H1 (cell line): ENCODE measurements at regions not wholly inside any gene's neighbourhood (a gene's known extent, or its start where the extent isn't known, plus 50 kb on each side); places are given as distances from the start of the nearest gene placed in this dataset.

ENCODE experiments used
- CTCF ChIA-PET: fragments of 300-600 bp; sonication (Branson Sonifier 250); formaldehyde crosslinking; loops from one replicate; lab custom pipeline; 2021; ENCODE audit not compliant: partially characterized antibody; lab: Charles Lee
- POLR2A ChIA-PET: fragments of 300-600 bp; sonication (Branson Sonifier 250); formaldehyde crosslinking; loops from one replicate; lab custom pipeline; 2021; ENCODE audit warnings: inconsistent platforms; ENCODE audit not compliant: partially characterized antibody; lab: Charles Lee
- DNase-seq, 2 experiments: peaks; one replicate each; pipeline versions ENCODE4 v3.0.0 to v3.0.0-alpha.2; 2010 to 2022; ENCODE audit warnings: low spot score in 2 of 2, low read depth in 1 of 2, mixed read lengths in 1 of 2
- FAIRE-seq: peaks from 2 replicates; lab custom pipeline; 2011; peaks lifted over from hg19 to GRCh38; lab: Jason Lieb, UNC
- H2AFZ ChIP-seq: 2 replicates; pipeline ENCODE4 v1.8.1; 2012; ENCODE audit warnings: low read length, inconsistent platforms
- H2AK5ac ChIP-seq: 2 replicates; pipeline ENCODE4 v1.6.1; 2013; ENCODE audit warnings: low read depth, low read length
- H2BK120ac ChIP-seq: replicated peaks from 2 replicates; pipeline ENCODE3; 2013; ENCODE audit warnings: low read depth, low read length, inconsistent platforms
- H2BK12ac ChIP-seq: 2 replicates; pipeline ENCODE4 v1.6.1; 2013; ENCODE audit warnings: low read depth, low read length
- H2BK15ac ChIP-seq: 2 replicates; pipeline ENCODE4 v1.6.1; 2013; ENCODE audit warnings: low read length
- H2BK20ac ChIP-seq: 2 replicates; pipeline ENCODE4 v1.6.1; 2013; ENCODE audit warnings: low read length
- H2BK5ac ChIP-seq: 2 replicates; pipeline ENCODE4 v1.6.1; 2013; ENCODE audit warnings: low read depth, low read length
- H3K14ac ChIP-seq: 2 replicates; pipeline ENCODE4 v1.6.1; 2013; ENCODE audit warnings: inconsistent platforms; ENCODE audit not compliant: insufficient read length
- H3K18ac ChIP-seq: 2 replicates; pipeline ENCODE4 v1.6.1; 2013; ENCODE audit warnings: low read length; ENCODE audit errors: extremely low read depth
- H3K23ac ChIP-seq: 2 replicates; pipeline ENCODE4 v1.6.1; 2013; ENCODE audit warnings: inconsistent platforms; ENCODE audit not compliant: insufficient read length
- H3K23me2 ChIP-seq: 2 replicates; pipeline ENCODE4 v1.6.1; 2013; ENCODE audit warnings: low read depth, low read length
- H3K27ac ChIP-seq: 2 replicates; pipeline ENCODE4 v1.6.1; 2011; ENCODE audit warnings: low read depth, low read length, inconsistent platforms
- H3K27me3 ChIP-seq, 4 experiments: replicated peaks in 1 of 4; 1 replicate in 1 of 4; 2 replicates in 3 of 4; pipeline versions ENCODE4 v1.6.1 to v1.8.1; 2011 to 2013; ENCODE audit warnings: low read length in 3 of 4, mild to moderate bottlenecking in 3 of 4, inconsistent platforms in 2 of 4, mixed read lengths in 2 of 4, moderate library complexity in 1 of 4; ENCODE audit not compliant: control insufficient read depth in 3 of 4, insufficient read depth in 3 of 4; ENCODE audit errors: extremely low read depth in 1 of 4
- H3K36me3 ChIP-seq, 4 experiments: 2 replicates each; pipeline versions ENCODE4 v1.6.1 to v1.8.1; 2011 to 2013; ENCODE audit warnings: mild to moderate bottlenecking in 4 of 4, low read length in 3 of 4, moderate library complexity in 2 of 4, control low read depth in 1 of 4, inconsistent platforms in 1 of 4; ENCODE audit not compliant: insufficient read depth in 4 of 4, control insufficient read depth in 2 of 4
- H3K4ac ChIP-seq: replicated peaks from 2 replicates; pipeline ENCODE3; 2013; ENCODE audit warnings: low read length, low read depth, mixed read lengths, inconsistent platforms; ENCODE audit not compliant: insufficient read length
- H3K4me1 ChIP-seq, 4 experiments: replicated peaks in 1 of 4; 1 replicate in 1 of 4; 2 replicates in 3 of 4; pipeline versions ENCODE4 v1.6.1 to v1.8.1; 2011 to 2013; ENCODE audit warnings: low read length in 3 of 4, inconsistent platforms in 2 of 4, mixed read lengths in 1 of 4; ENCODE audit not compliant: insufficient read depth in 4 of 4, control insufficient read depth in 3 of 4
- H3K4me2 ChIP-seq, 2 experiments: 2 replicates each; pipeline versions ENCODE4 v1.6.1 to v1.8.1; 2011 to 2013; ENCODE audit warnings: low read depth in 2 of 2, low read length in 2 of 2, control low read depth in 1 of 2, inconsistent platforms in 1 of 2, mild to moderate bottlenecking in 1 of 2; ENCODE audit not compliant: insufficient read depth in 1 of 2
- H3K4me3 ChIP-seq, 4 experiments: fragments of 200-600, 300-600 bp in 1 of 4; sonication (generic), shearing (Covaris generic), sonication (Bioruptor Twin) in 1 of 4; 2 replicates each; pipeline versions ENCODE4 v1.5.1 to v1.8.1; 2011 to 2016; ENCODE audit warnings: low read length in 4 of 4, low read depth in 3 of 4, control low read depth in 2 of 4, inconsistent platforms in 2 of 4, mild to moderate bottlenecking in 2 of 4, mixed read lengths in 1 of 4, moderate library complexity in 1 of 4; ENCODE audit not compliant: insufficient read depth in 2 of 4; ENCODE audit errors: extremely low read depth in 1 of 4
- H3K56ac ChIP-seq: replicated peaks from 2 replicates; pipeline ENCODE3; 2013; ENCODE audit warnings: low read depth, mild to moderate bottlenecking, mixed read lengths, low read length, inconsistent platforms; ENCODE audit not compliant: insufficient read length
- H3K79me1 ChIP-seq: 2 replicates; pipeline ENCODE4 v1.6.1; 2013; ENCODE audit warnings: low read depth, low read length, control low read depth
- H3K79me2 ChIP-seq, 2 experiments: 2 replicates each; pipeline versions ENCODE4 v1.6.1 to v1.8.1; 2012 to 2013; ENCODE audit warnings: low read length in 2 of 2, mild to moderate bottlenecking in 2 of 2, inconsistent platforms in 1 of 2; ENCODE audit not compliant: insufficient read depth in 2 of 2, control insufficient read depth in 1 of 2
- H3K9ac ChIP-seq, 4 experiments: replicated peaks in 1 of 4; 1 replicate in 1 of 4; 2 replicates in 3 of 4; pipeline versions ENCODE4 v1.6.1 to v1.8.1; 2011 to 2013; ENCODE audit warnings: low read depth in 3 of 4, low read length in 3 of 4, control low read depth in 2 of 4, mild to moderate bottlenecking in 2 of 4, moderate library complexity in 2 of 4, inconsistent platforms in 1 of 4; ENCODE audit errors: extremely low read depth in 1 of 4
- H3K9me3 ChIP-seq, 2 experiments: 2 replicates each; pipeline versions ENCODE4 v1.6.1 to v1.8.1; 2012 to 2013; ENCODE audit warnings: mild to moderate bottlenecking in 2 of 2, moderate library complexity in 2 of 2, control low read depth in 1 of 2, inconsistent platforms in 1 of 2, low read depth in 1 of 2, low read length in 1 of 2, mixed read lengths in 1 of 2; ENCODE audit not compliant: insufficient read depth in 2 of 2
- H4K20me1 ChIP-seq, 2 experiments: replicated peaks in 1 of 2; 2 replicates each; pipeline versions ENCODE3 to v1.8.1; 2011 to 2013; ENCODE audit warnings: inconsistent platforms in 2 of 2, low read length in 2 of 2, mild to moderate bottlenecking in 1 of 2; ENCODE audit not compliant: insufficient read depth in 2 of 2, control insufficient read depth in 1 of 2
- H4K5ac ChIP-seq: 2 replicates; pipeline ENCODE4 v1.6.1; 2013; ENCODE audit warnings: low read length, low read depth, mixed read lengths, inconsistent platforms; ENCODE audit not compliant: insufficient read length
- H4K8ac ChIP-seq: 2 replicates; pipeline ENCODE4 v1.8.0; 2013; ENCODE audit warnings: mild to moderate bottlenecking, moderate library complexity, low read length, inconsistent platforms; ENCODE audit not compliant: insufficient read depth; ENCODE audit errors: extremely low read depth
- H4K91ac ChIP-seq: replicated peaks from 2 replicates; pipeline ENCODE3; 2013; ENCODE audit warnings: low read length, mixed read lengths, inconsistent platforms; ENCODE audit not compliant: insufficient read length
- BACH1 ChIP-seq: IDR thresholded peaks from 2 replicates; pipeline ENCODE4 v1.6.1; 2012; ENCODE audit warnings: low read length, improper control_type of control experiment
- FOSL1 ChIP-seq: IDR thresholded peaks from 2 replicates; pipeline ENCODE4 v1.6.1; 2011; ENCODE audit warnings: mild to moderate bottlenecking, low read depth, low read length, moderate library complexity; ENCODE audit not compliant: insufficient read depth
- GTF2F1 ChIP-seq: IDR thresholded peaks from 2 replicates; pipeline ENCODE4 v1.6.1; 2012; ENCODE audit warnings: low read depth, low read length, improper control_type of control experiment, borderline replicate concordance
- JUND ChIP-seq: IDR thresholded peaks from 2 replicates; pipeline ENCODE4 v1.6.1; 2011; ENCODE audit warnings: mild to moderate bottlenecking, improper control_type of control experiment, low read length
- MAFK ChIP-seq: IDR thresholded peaks from 2 replicates; pipeline ENCODE4 v1.6.1; 2012; ENCODE audit warnings: low read depth, mild to moderate bottlenecking, improper control_type of control experiment, low read length
- MAX ChIP-seq: IDR thresholded peaks from 2 replicates; pipeline ENCODE4 v1.6.1; 2012; ENCODE audit warnings: inconsistent platforms
- RFX5 ChIP-seq: IDR thresholded peaks from 2 replicates; pipeline ENCODE4 v1.6.1; 2011; ENCODE audit warnings: low read depth, low read length, improper control_type of control experiment, borderline replicate concordance
- RXRA ChIP-seq: IDR thresholded peaks from 2 replicates; pipeline ENCODE4 v1.6.1; 2011; ENCODE audit warnings: low read depth, mild to moderate bottlenecking, low read length, moderate library complexity; ENCODE audit not compliant: insufficient read depth
- TAF1 ChIP-seq: IDR thresholded peaks from 2 replicates; pipeline ENCODE4 v1.6.1; 2011; ENCODE audit warnings: mild to moderate bottlenecking, low read depth, low read length
- WGBS, 2 experiments: shearing (Covaris generic) in 1 of 2; methylation state at CpG; one replicate each; pipeline versions ENCODE4 v1.1.6 to v1.1.7; 2013 to 2015; ENCODE audit warnings: low lambda C conversion rate in 2 of 2, mixed read lengths in 2 of 2, inconsistent platforms in 1 of 2, low coverage in 1 of 2, missing lambda C conversion rate in 1 of 2; ENCODE audit not compliant: insufficient replicate concordance in 2 of 2, insufficient coverage in 1 of 2, insufficient read length in 1 of 2; ENCODE audit errors: extremely low coverage in 1 of 2, missing lambda C conversion rate in 1 of 2; 5-methylcytosine and 5-hydroxymethylcytosine counted together

- Histone ChIP-seq H3K4me3 (no peak overlapping the region), H4K5ac (no peak overlapping the region), H4K20me1 (no peaks in the 10 kb centered on the region), H3K4me1 (no peaks in the 10 kb centered on the region), H2AK5ac (no peak overlapping the region), H3K14ac (no peak overlapping the region), H4K8ac (no peak overlapping the region), H3K23me2 (no peaks in the 10 kb centered on the region), H2BK20ac (no peak overlapping the region), H2BK12ac (no peak overlapping the region), H3K36me3 (no peaks in the 10 kb centered on the region), H4K91ac (no peak overlapping the region), H3K56ac (no peak overlapping the region), H2BK5ac (no peak overlapping the region), H3K23ac (no peak overlapping the region), H3K18ac (no peak overlapping the region), H2AFZ (no peak overlapping the region), H3K9ac (no peak overlapping the region), H3K27ac (no peak overlapping the region), H3K79me2 (no peaks in the 10 kb centered on the region), H3K79me1 (no peaks in the 10 kb centered on the region), H3K4me2 (no peak overlapping the region), H2BK120ac (no peak overlapping the region), H3K27me3 (no peaks in the 10 kb centered on the region), H2BK15ac (no peak overlapping the region), H3K4ac (no peak overlapping the region), H3K9me3 (no peaks in the 10 kb centered on the region)
- CTCF ChIA-PET, result interaction anchor here (0.8 kb wide), 1 partner anchor 187 kb away, joined by 3 read pairs; no protein-coding TSS in a partner anchor
- DNase-seq (no peak), FAIRE-seq (no peak)
- 94% methylated on average over 3 of the region's 3 CpGs; no CpG with 5 or more reads in 1 of the 2 experiments for WGBS, 2 experiments
- POLR2A ChIA-PET, result no interaction called here
- TF ChIP-seq MAFK, result no peak
- TF ChIP-seq RFX5, result no peak
- TF ChIP-seq BACH1, result no peak
- no peak for TF ChIP-seq GTF2F1
- no peak for TF ChIP-seq TAF1
- TF ChIP-seq MAX, result no peak
- no peak for TF ChIP-seq RXRA
- no peak for TF ChIP-seq FOSL1
- TF ChIP-seq JUND, result no peak
Measured at GRCh38 chr2:176415937-176416499, 146.8 kb downstream of the MTX2 start.
